NCI-H2227 treated with DMSO at 0.1 percent for 48 hours (cell line): ENCODE measurements at regions not wholly inside any gene's neighbourhood (a gene's known extent, or its start where the extent isn't known, plus 50 kb on each side); places are given as distances from the start of the nearest gene placed in this dataset.

ENCODE experiments used
- DNase-seq: peaks from one replicate; lab custom pipeline; 2025; lab: John Stamatoyannopoulos, UW

DNA sequence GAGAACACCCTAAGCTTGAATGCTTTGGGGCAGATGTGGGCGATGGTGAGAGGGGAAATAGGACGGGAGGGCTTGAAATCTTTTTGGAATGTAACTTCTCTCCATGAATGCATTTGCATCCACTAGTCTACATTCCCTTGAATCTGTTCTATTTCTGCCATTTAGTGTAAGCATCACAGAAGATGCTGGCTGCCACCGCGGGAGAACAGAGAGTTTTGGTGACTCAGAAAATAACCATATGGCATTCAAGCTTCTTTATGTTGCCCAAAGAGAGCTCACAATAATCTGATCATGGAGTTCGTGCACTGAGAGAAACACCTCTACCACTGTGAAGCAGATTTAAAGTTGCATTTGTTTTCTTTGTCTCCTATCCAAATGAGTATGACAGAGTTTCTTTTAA is 52.6 kb upstream of the OTX2 start:
- DNase-seq: no peak

DNA sequence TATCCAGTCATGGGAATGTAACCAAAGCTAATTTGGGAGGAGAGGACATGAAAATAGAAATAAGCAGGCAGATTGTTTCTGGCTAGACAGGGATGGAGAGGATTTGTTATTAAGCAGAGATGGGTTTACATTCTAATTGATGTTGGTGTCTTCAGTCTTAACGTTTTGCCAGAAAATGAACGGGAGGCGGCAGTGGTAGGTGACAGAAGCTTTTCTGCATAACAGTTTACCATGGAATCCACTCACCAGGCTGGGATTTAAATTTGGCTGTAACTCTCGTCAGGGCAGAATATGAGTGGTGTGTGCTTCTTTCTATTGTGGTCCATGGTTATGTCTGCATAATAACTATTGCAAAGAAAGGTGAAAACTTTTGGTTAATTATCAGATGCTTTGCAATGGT is 50.2 kb upstream of the OTX2 start:
- no peak for DNase-seq
